Muscle of back (tissue), 3 donors: ENCODE measurements at regions not wholly inside any gene's neighbourhood (a gene's known extent, or its start where the extent isn't known, plus 50 kb on each side); places are given as distances from the start of the nearest gene placed in this dataset.

ENCODE experiments used
- DNase-seq, 3 donors: peaks; one replicate each; pipeline versions ENCODE4 v3.0.0 to v3.0.0-alpha.2; 2013

DNA sequence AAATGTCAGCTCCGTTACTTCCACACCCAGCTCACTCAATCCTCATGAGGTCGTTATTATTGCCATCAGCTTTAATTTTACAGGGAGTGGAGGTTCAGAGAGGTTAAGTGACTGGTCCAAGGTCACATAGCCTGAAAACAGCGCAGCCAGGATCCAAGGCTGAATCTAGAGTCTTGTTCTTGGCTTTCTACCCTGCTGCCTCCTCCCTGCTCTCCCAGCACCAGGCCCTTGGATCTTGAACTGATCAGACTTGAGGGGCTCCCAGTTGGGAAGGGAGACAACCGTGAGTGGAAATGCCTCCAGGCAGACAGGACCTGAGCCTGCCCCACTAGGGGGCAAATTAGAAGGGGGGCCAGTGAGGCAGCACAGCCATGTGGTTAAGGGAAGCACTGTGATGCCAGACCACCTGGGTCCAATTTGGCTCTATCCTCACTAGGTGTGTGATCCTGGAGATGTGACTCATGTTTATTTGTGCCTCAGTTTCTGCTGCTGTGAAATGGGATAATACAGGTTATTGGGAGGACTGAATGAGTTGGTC is 135.6 kb upstream of the PTPN1 start:
- no peak for DNase-seq

DNA sequence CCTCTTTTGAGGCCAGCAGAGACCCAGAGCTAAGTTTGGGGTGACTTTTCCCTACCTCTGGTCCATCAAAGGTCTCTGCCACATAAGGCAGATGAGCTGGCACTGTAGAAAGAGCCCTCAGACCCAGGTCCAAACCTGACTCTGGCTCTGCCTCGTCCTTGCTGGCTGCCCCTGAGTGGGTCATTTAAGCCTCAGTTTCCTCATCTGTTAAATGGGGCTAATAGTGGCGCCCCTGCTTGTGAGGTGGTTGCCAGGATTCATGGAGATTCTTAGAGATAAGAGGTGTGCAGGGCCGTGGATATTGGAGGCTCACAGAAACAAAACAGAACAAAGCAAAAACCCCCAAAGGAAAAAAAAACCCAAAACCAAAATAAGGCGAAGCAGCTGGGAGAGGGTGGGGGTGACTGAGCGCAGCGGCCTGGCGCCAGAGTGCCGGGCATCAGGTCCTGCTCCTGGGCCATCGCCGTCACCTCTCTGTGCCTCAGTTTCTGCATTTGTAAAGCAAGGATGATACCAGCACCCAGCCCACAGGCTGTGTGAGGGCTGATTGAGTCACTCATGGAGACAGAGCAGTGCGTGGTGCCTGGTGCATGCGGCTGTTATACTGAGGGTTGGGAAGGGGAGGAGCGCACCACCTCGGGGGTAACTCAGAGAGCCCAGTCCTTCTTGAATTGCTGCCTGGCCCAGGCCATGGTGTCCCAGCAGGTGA is 133.8 kb upstream of the PTPN1 start:
- no peak for DNase-seq

GRCh38 chr20:50376888-50377459 is 133.2 kb upstream of the PTPN1 start:
- no peak for DNase-seq

GRCh38 chr20:50378170-50379000 is 131.8 kb upstream of the PTPN1 start:
- DNase-seq, result no peak

DNA sequence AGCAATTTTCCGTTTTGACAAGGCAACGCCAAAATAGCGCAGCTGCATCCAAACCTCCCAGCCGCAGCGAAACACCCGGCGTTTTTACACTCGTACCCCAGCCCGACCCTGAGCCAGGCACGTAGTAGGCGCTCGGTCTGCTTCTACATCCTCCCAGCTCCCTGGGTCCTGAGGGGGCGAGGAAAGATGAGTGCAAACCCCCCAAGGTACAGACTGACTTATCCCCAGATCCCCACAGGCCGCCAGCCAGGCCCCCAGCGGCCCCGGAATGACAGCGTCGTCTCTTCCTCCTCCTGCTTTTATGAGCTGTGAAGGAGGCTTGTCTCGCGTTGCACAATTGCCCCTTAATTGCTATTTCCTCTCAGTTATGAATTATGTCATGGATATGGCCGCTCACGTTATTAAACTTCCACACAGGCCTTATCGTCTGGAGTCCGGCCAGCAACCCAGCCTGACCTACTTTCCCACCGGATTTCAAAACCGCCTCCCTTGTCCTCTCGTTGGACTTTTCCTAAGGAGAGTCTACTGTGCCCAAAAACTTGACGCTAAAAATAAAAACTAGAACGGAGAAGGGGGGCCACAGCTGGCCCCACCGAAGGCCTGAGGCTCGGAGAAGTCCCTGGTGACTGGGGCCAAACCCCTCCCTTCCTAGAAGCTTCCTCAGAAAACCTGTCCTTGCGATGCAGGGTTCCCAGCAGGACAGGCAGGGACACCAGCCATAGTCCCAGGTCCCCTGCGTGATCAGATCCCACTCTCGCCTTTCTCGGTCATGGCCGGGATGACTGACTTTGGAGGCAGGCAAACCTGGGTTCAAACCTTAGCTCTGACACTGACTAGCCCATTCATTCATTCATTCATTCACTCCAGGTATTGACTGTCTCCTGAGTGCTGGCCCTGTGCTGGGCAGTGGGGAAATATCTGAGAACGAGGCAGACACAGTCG is 130.9 kb upstream of the PTPN1 start:
- peak; percentile 71 to 90 (median 85) for DNase-seq

GRCh38 chr20:50379991-50380696 is 130.0 kb upstream of the PTPN1 start:
- no peak for DNase-seq

- peak in 1 of 3 donors; percentile 56 for DNase-seq
These were observed 129.5 kb upstream of the PTPN1 start for GRCh38 chr20:50380697-50381040.

- no peak for DNase-seq
These were observed 129.0 kb upstream of the PTPN1 start for GRCh38 chr20:50381075-50381732.

DNA sequence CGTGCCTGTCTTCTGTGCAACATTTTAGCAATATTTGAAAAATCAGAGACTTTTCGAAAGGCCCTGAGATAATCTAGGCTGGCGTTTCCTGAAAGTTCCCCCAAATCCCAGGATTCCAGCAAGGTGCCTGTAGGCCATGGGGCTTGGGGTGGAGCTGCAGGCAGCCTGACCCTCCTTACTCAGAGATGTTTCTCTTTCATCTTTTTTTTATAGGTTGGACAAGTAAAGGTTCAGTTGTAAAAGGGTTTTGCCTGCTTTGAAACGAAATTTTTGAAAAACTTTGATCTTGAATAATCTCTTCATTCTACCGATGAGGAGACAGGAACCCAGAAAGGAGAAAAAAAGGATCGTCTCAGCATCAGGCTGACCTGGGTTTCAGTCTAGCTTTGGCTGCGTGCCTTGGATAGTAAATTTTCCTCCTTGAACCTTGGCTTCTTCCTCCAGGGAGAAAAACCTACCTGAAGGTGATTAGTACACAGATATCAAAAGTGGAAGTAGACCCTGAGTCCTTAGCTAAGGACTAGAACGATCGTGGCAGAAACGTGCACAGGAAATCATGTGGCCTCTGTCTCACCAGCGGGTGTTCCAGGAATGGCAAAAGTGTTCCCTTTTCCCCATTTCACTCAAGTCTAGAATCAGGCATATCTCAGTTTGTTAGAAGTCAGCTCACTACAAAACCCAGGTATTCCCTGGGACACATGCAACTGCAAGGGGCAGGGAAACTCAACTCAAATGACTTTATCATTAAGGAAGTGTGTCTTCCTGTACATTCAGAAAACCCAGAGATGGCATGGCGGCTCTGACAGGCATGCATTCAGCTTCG is 128.2 kb upstream of the PTPN1 start:
- no peak for DNase-seq

GRCh38 chr20:50385733-50386640 is 124.2 kb upstream of the PTPN1 start:
- no peak for DNase-seq

- DNase-seq, result no peak
These were observed 123.6 kb upstream of the PTPN1 start for GRCh38 chr20:50386641-50386960.

GRCh38 chr20:50387218-50387995 is 122.8 kb upstream of the PTPN1 start:
- DNase-seq, result no peak

DNA sequence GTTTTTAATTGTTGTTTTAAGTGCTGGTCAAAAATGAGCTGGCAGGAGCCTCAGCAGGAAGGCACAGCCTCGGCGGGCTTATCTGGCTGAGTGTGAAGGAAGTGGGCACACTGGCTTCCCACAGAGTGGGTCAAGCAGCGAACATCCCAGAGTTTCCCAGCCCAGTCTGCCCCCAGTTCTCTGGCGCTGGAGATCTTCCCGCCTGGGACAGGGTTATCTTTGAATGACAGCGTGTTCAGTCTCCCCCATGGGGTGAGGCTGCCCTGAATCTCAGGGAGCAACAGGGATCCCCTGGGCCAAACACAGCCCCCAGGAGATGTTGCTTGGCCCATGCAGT is 122.2 kb upstream of the PTPN1 start:
- no peak for DNase-seq

- no peak for DNase-seq
These were observed 121.3 kb upstream of the PTPN1 start for GRCh38 chr20:50388733-50389437.

- no peak for DNase-seq
These were observed 120.8 kb upstream of the PTPN1 start for GRCh38 chr20:50389438-50389807.

GRCh38 chr20:50389808-50390684 is 120.1 kb upstream of the PTPN1 start:
- no peak for DNase-seq
